Stimulated activated CD8-positive, alpha-beta memory T cell treated with anti-CD3 and anti-CD28 coated beads, Interleukin-2, amount 100 ng/mL, for 48 hours (primary cell): ENCODE measurements at regions not wholly inside any gene's neighbourhood (a gene's known extent, or its start where the extent isn't known, plus 50 kb on each side); places are given as distances from the start of the nearest gene placed in this dataset.

Source experiments
- DNase-seq, 2 donors: peaks; one replicate each; pipeline ENCODE4 v3.0.0-alpha.2; 2020; ENCODE audit warnings: low read depth in 2 of 2

GRCh38 chr1:79325126-79325525, 318.6 kb upstream of the ADGRL4 start:
- no peak for DNase-seq

GRCh38 chr1:79323239-79324025, 316.9 kb upstream of the ADGRL4 start:
- DNase-seq = no peak

DNA sequence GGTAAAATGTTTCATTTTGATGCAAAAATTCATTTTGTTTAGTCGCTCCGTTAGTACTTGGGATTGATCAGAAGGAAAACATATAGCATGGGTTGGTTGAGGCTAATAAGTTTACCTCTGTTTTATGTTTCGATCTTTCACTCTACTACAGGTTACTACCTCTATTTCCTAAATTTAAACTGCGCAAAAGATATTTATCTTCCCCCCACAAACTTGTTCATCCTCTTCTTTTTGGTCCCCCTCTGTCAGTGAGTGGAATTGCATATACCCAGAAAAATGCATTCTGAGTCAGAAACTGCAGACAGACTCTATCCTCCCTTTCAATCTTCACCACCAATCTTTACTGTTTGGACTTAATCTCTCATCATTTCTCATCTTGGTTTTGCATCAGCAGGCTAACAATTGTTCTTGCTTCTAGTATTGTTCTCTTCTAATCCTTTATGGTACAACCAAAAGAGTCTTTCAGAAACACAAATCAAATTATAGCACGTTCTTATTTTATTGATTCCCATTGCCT, 316.0 kb upstream of the ADGRL4 start:
- no peak for DNase-seq

GRCh38 chr1:79312438-79312837, 305.9 kb upstream of the ADGRL4 start:
- DNase-seq = no peak

DNA sequence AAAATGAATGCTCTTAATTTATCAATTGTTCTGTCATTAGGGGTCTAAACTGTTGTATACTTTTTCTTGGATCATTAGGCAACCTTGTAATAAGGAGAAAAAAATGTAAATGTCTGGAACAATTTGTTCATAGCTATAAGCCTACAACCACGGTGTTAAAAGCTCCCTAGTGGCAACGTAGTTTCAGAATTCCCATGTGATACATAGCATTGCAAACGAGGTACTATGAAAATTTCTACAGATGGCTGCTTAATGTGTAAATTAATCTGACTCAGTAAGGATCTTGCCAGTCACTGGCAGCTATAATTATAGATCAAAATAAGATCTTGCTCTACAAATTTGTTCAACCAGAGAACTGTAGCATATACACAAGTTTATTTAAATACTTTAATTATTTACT, 304.1 kb upstream of the ADGRL4 start:
- no peak for DNase-seq

GRCh38 chr1:79304131-79304530, 297.6 kb upstream of the ADGRL4 start:
- no peak for DNase-seq

DNA sequence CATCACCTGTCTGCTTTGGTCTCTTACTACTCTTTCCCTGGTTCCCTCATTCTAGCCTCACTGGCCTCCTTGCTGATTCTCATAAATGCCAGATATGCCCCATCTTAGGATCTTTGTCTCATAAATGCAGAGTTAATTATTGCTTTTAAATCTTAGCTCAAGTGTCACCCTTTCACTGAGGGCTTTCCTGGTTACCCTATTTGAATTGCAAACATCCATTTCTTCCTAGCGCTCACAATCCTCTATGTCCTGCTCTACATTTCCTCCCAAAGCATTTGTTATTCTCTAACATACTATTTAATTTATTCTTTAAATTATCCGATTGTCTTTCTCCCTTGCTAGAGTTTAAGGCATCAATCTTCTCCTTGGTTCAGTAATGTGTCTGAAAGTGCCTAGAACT, 296.5 kb upstream of the ADGRL4 start:
- no peak for DNase-seq

DNA sequence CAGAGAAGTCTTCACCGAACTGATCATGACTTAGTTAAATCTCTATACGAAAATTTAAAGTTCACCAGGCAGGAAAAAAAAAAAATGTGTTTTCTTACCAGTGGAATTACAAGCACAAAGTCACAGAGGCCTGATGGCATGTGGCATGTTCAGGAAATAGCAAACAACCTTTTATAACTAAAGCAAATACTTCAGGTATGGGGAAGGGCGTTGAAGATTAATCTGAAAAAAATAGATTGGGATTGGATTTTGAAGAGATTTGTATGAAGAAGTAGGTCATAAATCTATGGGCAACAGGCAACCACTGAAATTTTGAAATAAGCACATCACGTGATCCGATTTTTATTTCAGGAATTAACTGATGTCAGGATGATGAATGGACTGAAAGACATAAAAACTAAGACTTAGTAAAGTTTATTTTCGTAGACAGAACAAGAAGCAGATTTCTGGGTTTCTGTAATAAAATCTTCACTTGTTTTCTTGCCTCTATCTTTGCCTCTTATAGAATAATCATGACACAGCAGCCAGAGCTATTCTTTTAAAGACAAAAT, 295.9 kb upstream of the ADGRL4 start:
- DNase-seq = no peak

DNA sequence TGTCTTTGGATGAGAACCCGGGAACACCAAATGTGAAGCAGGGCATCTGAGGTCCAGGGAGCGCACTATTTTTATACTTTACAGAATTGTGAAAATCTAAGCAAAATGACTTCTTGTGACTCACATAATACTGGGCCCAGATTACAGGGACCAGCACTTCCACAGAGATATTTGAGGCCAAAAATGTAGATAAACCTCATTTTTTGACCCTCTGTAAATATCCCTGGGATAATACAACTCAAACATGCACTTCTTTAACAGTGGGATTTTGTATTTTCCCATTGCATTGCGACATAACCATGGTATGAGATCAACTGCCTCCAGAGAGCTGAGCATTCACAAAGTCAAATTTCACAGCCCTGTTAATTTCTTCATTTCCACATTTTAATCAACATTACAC, 289.4 kb upstream of the ADGRL4 start:
- DNase-seq = no peak

DNA sequence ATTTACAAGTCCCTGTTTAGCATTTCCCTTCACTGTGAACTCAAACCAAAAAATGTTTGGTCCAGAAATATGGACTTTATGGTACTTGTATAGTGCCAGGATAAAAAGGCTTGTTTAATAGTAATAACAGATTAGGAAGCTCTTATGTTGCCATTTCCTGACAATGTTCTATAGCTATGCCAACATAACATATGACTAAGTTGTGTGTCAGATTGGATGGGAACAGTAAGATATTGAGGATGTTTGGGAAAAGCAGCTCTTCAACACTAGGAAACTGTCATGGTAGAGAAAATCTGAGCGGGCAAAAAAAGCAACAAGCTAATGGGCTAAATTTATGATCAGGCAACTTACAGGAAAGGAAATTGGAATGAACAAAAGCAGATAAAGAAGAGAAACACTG, 287.1 kb upstream of the ADGRL4 start:
- no peak for DNase-seq

GRCh38 chr1:79290927-79291474, 284.5 kb upstream of the ADGRL4 start:
- no peak for DNase-seq

DNA sequence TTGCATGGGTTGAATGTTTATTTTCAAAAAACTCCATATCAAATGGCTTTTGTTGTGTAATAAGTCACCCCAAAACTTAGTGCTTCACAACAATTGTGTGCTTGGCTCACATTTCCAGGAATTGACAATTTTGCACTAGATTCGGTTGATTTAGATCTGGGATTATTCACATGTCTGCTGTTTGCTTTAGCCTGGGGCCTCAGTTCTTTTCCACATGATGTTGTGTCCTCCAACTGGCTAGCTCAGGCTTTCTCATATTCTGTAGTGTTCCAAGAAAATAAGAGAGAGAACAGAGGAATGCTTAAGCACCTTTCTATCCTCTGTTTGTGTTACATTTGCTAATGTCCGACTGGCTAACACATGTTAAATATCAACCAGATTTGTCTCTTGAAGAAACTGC, 281.5 kb upstream of the ADGRL4 start:
- no peak for DNase-seq

DNA sequence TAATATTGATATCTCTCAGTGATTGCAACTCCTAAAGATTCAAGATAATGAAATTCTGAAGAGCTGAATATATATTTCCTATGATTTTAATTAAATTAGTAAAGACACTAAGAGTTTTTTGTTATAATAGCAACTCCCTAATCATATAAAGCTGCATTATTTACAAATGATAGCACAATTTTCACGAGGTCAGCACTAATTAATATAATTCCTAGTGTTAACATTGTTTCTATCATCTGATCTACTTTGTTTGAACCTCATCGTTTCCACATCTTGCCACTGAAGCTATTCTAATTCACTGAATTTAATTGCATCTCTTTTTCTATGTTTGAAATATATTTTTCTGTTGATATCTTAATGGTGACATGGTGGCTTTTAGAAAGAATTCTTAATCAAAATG, 279.1 kb upstream of the ADGRL4 start:
- no peak for DNase-seq

DNA sequence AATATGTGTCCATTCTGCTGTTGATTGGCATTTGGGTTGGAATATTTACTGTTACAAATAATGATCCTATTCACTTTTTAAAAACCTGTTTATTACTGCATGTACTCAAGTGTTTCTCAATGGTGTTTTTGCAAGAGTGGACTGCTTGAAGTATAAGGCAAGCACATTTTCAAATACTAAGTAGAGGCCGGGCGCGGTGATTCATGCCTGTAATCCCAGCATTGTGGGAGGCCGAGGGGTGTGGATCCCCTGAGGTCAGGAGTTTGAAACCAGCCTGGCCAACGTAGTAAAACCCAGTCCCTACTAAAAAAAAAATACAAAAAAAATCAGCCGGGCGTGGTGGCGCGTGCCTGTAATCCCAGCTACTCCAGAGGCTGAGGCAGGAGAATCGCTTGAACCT, 276.9 kb upstream of the ADGRL4 start:
- no peak for DNase-seq

DNA sequence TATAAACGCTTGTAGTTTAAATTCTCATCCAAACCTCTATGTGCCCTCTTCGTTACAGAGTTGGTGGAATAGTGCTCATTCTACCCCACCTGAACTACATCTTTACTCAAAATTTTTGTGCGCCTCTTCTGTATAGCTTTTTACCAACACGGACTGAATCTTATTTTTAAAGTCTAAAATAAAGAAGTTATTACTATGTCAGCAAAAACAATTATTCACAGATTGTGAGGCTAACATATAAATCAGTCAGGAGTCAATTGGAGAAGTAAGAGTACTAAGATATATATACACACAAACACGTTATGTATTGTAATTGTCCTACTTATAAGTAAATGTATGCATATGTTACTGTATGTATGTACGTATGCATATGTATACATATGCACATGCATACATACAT, 274.9 kb upstream of the ADGRL4 start:
- no peak for DNase-seq

DNA sequence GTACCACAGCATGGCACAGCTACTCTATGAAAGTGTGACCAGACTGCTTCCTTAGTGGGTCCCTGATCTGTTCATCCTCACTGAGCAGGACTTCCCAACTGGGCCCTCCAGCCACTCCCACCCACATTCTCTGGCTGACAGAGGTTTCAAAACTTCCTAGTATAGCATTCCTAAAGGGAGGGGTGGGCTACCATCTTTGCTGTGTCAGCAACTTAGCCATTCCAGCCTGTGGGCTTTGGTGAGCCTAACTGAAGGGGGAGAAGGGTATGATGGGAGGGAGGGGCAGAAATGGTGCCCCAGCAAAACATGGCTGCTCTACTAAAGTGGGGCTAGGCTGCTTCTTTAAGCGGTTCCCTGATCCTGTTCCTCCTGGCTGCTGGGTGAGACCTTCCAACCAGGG, 265.2 kb upstream of the ADGRL4 start:
- DNase-seq = no peak

DNA sequence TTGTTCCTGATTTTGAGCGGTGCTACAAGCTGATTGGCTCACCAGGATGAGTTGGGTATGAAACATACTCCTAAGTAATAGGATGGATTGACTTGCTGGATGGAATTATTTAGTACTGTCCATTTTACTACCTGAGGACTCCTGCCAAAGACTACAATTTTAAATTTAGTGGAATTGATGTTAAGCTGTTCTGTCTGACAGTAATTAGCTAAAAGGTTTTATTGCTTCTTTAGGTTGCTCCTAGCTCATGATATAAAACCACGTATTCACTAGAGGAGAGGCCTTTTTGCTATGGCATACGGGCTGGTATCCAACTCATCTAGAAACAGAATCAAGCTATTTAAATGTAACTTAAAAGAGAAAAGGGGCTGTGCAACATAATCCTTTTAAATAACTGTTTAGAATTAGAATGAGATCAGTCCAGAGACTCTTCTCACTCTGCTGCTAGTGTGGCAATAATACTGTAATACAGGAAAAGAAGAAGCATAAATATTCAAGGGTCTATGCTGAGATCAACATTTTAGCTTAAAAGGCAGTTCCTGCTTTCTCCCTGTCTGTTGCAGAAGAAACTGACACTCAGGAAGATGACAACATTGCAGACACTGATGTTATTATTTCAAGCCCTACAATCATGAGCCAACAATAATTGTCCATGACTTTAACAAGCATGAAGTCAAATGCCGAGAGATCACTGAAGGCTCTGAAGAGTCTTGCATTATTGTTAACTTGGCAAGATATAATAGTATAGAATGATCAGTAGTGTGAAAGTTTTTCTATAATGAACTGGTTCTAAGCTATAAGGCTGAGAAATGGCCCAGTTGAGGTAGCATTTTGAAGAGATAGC, 258.7 kb upstream of the ADGRL4 start:
- no peak for DNase-seq

DNA sequence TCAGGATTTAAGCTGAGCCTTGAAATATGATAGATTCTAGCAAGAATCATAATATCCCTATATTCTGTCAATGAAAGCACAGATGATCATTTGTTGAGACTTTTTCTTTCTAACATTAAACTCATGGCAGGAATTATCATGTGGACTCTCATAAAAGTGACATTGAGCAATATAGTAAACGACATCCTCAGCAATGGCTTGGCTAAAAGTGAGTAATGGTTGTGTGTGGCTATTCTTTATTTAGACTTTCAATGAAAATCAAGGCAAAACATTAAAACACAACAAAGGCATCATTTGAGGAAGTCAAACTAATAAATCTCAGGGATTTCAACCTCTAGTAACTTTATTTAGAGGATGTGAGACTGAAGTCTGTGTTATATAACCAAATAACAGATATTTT, 257.8 kb upstream of the ADGRL4 start:
- no peak for DNase-seq

DNA sequence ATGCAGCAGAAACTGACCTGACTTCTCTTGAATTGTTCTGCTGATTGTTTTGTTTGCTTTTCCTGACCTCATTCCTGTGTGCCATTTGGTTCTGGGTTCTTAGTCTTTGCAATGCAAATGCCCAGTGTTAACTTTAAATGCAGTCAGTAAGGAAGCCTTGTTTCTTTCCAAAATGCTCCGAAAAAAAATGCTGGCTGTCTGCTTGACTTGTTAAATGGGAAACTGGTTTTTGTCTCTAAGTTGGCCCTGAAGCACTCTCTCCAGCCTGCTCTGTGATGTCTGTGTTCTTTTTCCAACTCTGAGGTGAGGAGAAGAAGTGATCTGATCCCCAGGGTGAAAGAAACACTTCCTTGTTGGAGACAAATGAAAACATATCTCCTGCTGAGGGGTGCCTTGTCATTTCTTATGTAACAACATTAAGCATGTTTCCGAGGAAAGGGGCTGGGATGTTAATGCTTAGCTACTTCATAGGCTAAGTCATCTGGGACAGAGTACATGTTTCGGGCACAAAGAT, 256.3 kb upstream of the ADGRL4 start:
- no peak for DNase-seq

DNA sequence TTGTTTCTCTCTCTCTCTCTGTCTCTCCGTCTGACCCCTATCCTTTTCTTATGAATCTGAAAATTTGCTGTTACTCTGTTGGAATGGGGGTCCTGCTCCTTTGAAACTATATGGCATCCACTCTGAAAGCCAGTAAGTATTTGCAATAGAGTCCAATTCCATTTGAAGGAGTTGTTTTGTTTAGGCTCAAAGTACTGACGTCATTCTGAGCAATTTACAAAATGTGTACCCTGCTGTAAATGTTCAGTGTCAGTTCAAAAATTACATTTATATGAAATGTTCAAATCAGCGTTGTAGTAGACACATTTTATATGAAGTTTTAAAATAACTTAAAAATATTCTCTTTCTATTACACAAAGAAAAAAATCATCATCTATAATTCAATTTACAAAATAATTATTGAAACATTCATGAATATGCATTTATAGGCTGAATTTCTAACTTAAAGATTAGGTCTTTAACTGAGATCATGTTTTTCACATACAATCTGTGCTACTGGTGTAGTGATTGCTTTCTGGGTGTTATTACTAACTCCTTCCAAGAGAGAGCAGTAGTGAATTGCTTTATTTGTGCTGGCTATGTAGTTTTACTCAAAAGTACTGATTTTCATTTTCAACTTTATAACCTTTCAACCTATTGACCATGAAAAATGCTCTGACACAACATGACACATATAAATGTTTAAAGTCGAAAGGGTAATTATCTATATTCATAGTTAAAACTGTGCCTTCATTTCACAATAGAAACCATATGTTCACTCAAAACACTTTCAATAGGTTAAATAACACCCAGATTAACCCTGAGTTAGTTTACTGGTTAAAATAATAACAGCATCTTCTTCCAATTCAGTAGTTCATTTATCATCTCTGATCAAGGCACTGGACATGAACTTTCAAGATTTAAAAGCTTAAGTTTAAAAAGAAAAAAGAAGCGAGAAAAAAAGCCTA, 253.1 kb upstream of the ADGRL4 start:
- no peak for DNase-seq

DNA sequence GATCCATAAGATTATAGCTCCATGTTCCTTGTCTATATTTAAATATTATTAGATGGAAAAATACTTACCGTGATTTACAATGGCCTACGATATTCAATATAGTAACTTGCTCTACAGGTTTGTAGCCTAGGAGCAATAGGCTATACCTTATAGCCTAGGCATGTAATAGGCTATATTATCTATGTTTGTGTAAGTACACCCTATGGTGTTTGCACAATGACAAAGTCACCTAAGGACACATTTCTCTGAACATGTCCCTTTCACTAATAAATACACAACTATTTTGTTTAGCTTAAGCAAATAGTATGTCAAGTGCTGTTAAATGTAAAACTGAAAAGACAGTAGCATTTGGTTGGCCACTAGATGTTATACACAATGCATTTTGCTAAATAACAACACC, 248.9 kb upstream of the ADGRL4 start:
- no peak for DNase-seq
